ENCODE measurements at regions not wholly inside any gene's neighbourhood (a gene's known extent, or its start where the extent isn't known, plus 50 kb on each side); places are given as distances from the start of the nearest gene placed in this dataset.

GRCh38 chr17:52938623-52939230 lies 780.2 kb upstream of the CA10 start:
- Histone ChIP-seq H3K27ac (ENCODE audit: insufficient read depth, low read depth, low read length) (no peak overlapping the region), H3K9me3 (replicated peaks; ENCODE audit: control insufficient read depth, insufficient read depth, low read length) (no peaks in the 10 kb centered on the region), H2AFZ (ENCODE audit: low read depth, low read length) (no peak overlapping the region), H3K4me1 (ENCODE audit: control insufficient read depth, extremely low read depth, insufficient read depth, low read length) (no peaks in the 10 kb centered on the region), H3K9ac (replicated peaks; ENCODE audit: extremely low read depth, insufficient read depth, low read length) (no peak overlapping the region), H3K79me2 (ENCODE audit: control insufficient read depth, insufficient read depth, low read length) (no peaks in the 10 kb centered on the region), H3K9me1 (replicated peaks; ENCODE audit: control insufficient read depth, extremely low read depth, insufficient read depth, low read length) (no peaks in the 10 kb centered on the region), H3K36me3 (ENCODE audit: control insufficient read depth in 2 of 2, extremely low read depth in 1 of 2, insufficient read depth in 2 of 2, low read length in 2 of 2) (no peaks in the 10 kb centered on the region), H3K27me3 (ENCODE audit: control insufficient read depth in 2 of 2, insufficient read depth in 2 of 2, low read length in 2 of 2) (no peaks in the 10 kb centered on the region), H3K4me3 (replicated peaks in 1 of 3; ENCODE audit: insufficient read depth in 1 of 3, low read depth in 1 of 3, low read length in 3 of 3) (no peak overlapping the region), H4K20me1 (replicated peaks; ENCODE audit: control insufficient read depth, extremely low read depth, insufficient read depth, low read length) (no peaks in the 10 kb centered on the region), H3K4me2 (ENCODE audit: insufficient read depth, low read length) (no peak overlapping the region)
- dilution Hi-C loops (cut with MboI; ENCODE audit: extremely low pct_ligation_motif_present, low sequenced_read_pairs) (no loop called here), intact Hi-C loops (cut with micrococcal nuclease) (no loop called here)
- BruUV-seq (replicated peaks) = no TSS peak
- DNase-seq (ENCODE audit: low read depth, low spot score) (no peak), FAIRE-seq (no peak)
- ChIA-PET POLR2A (no interaction called here), CTCF (no interaction called here)
- TF ChIP-seq MYC (IDR thresholded peaks at IDR 0.05; ENCODE audit: low read depth, low read length) (no peak), MAX (IDR thresholded peaks at IDR 0.05; ENCODE audit: insufficient read depth, insufficient read length) (no peak), POLR2AphosphoS5 (IDR thresholded peaks at IDR 0.05; ENCODE audit: insufficient read depth, low read depth, low read length) (no peak), GATA2 (IDR thresholded peaks at IDR 0.05; ENCODE audit: insufficient read depth, insufficient read length, low read depth, low read length) (no peak), JUN (IDR thresholded peaks at IDR 0.05; ENCODE audit: borderline replicate concordance, insufficient read depth, insufficient read length, low read depth) (no peak), EZH2 (IDR thresholded peaks at IDR 0.05; ENCODE audit: borderline replicate concordance, low read depth, low read length, severe bottlenecking) (no peak), POLR2A (IDR thresholded peaks at IDR 0.05; ENCODE audit: low read depth, low read length) (no peak), FOS (IDR thresholded peaks at IDR 0.05; ENCODE audit: borderline replicate concordance, insufficient read depth, low read length) (no peak), CTCF (IDR thresholded peaks at IDR 0.05; ENCODE audit: extremely low read depth in 1 of 2, insufficient read depth in 1 of 2, low read depth in 1 of 2, low read length in 2 of 2) (no peak)
